UCSD-AML1 (cell line): ENCODE measurements at regions not wholly inside any gene's neighbourhood (a gene's known extent, or its start where the extent isn't known, plus 50 kb on each side); places are given as distances from the start of the nearest gene placed in this dataset.
A peak's percentile ranks its signal among the peaks of the same experiment; 100 is the strongest.

ENCODE experiments used
- DNase-seq: peaks from one replicate; lab custom pipeline; 2025; ENCODE audit not compliant: unreplicated experiment; lab: John Stamatoyannopoulos, UW

DNA sequence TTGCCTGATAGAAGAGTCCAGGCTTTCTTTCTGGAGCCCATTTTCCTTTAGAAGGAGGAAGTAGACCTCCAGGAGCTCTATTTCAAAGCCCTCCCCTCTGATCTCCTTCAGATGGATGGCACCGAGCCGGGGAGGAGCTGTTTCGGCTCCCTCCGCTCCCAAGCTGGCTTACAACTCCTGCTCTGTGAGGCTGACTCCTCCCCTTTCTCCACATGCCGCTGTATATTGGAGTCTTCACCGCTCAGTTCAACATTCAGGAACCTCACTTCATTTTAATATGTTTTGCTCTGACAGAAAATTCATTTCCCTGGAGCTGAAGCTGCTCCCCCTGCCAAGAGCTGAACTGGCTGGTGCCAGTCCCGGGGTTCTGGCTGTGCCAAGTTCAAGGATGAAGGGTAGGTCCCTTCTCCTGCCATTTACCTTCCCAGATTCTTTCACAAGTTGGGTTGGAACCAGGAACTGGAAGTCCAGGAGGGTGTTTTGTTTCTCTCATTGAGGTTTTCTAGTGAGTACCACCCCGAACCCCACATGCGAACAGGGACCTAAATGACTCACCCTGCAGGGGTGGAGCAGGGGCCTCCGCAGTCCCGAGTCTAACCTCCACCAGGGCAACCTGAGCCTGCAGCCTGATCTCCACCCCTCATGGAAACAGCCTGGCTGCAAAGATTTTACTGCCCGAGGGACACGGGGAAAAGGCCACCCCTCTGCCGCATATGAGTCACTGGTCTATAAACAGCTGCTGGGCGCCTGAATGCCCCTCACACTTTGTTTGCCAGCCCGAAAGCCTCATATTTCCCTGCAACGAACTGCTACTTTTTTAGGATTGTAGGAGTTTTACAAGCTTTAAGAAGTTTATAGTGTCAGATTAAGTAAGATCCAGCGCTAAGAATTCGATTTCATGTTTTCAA is 68.6 kb upstream of the FOXA2 start:
- no peak for DNase-seq

DNA sequence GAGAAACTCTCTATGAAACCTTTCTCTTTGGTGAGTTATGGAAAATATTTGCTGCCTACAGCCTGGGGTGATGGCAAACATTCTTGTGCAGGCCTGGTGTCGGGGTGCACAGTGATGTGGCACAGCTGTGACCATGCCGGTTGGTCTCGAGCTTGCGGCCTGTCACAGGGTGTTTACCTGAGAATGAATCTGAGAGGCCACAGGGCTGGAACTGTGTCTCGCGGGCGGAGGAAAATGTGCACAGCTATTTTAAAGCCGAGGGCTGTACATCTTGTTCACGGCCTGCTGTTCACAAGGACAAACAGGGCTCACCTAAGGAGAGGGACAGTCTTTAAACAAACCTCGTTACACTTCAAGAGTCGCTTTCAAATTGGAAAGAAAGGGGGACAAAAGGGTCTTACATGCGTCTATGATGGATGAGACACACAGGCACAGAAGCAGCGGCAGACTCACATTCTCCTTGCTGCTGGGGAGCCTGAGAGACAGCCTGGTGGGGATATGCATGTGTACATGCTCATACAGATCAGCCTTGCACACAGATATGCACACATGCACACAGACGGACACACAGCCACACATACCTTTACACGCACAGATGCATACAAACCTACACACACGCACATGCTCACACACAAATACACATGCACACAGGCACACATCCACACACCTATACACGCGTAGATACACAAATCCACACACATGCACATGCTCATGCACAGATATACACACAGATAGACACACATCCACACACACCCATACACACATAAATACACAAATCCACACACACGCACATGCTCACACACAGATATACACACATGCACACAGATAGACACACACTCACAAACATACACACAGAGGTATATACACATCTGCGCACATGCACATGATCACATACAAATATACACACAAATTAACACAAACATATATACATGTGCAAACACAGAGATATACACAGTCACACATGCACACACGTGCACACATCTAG is 69.6 kb upstream of the FOXA2 start:
- no peak for DNase-seq

DNA sequence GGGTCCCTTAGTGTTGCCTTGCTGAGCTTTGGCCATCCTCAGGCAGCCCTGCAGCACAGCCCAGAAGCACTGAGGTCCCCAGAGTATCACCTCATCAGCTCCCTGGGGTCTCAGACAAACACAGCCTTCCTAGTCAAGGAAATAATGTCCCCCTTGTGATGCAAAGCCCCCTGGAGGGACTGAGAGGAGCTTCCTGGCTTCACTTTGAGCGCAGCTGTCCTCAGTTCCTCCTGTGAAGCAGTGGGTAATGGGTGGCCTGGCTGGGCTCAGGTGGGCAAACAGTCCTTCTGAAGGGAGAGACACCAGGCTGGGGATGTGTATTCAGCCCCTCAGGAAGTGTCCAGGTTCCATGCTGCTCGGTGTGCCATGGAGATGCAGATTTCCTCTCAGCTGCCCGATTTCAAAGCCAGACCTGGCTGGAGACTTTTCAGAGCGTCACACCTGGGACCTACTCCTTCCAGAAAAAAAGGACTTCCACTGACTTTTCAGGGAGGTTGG is 79.2 kb upstream of the FOXA2 start:
- DNase-seq = no peak

DNA sequence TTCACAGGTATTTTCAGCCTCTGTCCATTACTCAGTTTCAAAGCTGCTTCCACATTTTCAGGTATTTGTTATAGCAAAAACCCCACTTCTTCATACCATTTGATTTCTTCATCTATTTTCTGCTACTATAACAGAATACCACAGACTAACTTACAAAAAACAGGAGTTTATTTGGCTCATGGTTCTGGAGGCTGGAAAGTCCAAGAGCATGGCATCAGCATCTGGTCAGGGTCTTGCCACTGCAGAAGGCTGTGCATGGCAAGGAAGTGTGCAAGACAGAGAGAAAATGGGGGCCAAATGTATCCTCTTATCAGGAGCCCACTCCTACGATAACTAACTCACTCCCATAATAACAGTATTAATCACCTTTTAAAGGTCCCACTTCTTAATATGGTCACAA is 82.8 kb upstream of the FOXA2 start:
- DNase-seq = no peak

DNA sequence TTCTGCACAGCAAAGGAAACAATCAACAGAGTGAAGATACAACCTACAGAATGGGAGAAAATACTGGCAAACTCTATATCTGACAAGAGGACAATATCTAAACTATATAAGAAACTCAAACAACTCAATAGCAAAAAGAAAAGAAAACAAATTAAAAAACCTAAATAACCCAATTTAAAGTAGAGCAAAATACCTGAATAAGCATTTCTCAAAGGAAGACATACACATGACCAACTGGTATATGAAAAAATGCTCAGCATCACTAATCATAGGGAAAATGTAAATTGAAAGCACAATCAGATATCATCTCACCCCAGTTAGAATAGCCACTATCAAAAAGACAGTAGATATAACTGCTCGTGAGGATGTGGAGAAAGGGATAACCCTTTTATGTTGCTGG is 87.8 kb upstream of the FOXA2 start:
- DNase-seq = no peak

DNA sequence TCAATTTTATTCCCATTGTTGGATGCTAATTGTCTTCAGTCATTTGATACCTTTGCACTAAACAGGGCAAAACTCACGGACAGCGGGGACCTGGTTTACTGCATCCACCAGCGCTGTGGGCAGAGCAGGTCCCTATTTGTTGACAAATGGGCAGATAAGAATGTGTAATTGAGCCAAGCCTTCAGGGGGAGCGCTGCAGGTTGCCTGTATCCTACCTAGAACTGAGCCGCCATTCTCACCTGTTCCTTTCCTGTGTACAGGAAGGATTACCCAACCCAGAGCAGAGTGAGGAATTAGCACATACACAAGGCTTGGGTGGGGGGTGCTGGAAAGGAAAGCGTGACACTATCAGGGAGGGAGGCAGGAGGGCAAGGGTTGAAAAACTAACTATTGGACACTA is 89.1 kb upstream of the FOXA2 start:
- DNase-seq = no peak

DNA sequence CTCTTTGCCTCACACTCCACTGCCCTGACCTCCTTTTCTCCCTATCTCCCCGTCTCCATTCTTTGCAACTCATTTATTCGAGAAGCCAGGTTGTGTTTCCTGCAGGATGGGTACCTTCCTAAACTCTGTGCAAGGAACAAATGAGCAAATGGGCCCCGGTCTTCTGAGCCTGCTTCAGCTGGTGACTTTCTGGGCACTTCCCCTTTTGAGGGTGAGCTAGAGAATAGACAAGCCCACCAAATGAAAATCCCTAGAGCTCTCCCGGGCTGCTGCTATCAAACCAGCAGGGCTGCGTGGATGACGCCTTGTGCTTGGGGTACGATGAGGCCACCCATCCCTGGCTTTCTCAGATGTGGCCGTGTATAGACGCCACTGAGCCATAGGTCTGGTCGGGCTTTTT is 91.0 kb upstream of the FOXA2 start:
- no peak for DNase-seq

DNA sequence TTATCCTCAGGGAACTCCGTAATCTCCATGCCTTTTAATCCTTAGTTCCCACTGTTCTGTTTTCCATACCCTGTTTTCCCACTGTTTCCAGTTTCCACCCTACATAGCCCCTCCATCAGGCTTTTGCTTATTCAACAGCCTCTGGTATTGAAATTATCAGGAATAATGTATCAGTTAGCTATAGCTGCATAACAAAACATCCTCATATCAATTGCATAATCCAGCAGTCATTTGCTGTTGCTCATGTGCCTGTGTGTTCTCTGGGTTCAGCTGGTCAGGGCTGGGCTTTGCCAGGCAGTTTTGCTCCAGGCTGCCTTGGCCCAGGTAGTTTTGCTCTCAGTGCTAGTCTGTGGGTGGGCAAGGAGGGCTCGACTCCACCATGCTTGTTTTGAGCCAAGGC is 94.3 kb upstream of the FOXA2 start:
- no peak for DNase-seq

DNA sequence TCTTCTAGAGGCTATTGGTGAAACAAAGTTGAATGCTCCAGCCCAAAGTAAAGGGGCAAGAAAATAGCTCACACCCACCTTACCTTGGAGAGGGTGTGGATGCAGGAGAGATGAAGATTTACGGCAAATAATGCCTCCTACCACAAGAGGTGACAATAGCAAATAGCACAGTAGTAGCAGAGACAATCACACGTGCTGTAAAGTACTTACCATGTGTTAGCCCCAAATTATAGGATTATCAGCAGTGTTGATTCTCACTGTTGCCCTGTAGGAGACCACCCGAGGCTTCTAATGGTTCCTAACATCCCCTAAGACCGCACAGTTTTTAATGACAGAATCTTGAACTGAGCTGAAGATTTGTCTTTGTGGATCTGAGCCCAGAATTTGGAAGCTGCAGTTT is 94.8 kb upstream of the FOXA2 start:
- DNase-seq = no peak

DNA sequence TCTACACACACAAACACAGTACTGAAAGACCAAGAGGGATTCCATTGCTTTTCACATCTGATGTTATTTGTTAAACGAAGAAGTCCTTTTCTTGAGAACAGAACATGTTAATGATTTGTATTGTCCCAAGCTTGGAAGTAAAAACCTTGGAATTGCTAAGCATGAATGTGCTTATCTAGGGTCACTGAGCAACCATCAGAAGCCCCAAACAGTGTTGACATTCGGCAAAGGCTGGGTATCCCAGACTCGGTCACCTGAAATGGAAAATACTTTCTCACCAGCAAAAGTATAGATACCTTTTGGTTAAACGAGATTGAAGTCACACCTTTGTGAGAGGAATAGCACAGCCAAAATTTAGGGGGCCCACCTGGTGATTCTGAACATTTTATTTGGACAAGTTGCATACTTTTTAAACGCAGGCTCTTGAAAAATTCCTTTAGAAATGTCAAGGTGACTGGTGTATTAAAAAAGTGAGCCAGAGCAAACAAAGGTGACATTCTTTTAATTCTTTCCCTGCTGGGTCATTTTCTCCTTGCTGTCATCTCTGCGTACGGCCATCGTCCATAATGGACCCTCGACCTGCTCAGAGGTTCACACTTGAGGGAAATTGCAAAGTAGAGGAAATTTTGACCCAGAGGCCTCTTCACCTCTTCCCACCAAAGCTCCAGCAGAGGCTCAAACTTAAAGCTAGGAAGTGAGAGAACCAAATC is 95.8 kb upstream of the FOXA2 start:
- DNase-seq = no peak

DNA sequence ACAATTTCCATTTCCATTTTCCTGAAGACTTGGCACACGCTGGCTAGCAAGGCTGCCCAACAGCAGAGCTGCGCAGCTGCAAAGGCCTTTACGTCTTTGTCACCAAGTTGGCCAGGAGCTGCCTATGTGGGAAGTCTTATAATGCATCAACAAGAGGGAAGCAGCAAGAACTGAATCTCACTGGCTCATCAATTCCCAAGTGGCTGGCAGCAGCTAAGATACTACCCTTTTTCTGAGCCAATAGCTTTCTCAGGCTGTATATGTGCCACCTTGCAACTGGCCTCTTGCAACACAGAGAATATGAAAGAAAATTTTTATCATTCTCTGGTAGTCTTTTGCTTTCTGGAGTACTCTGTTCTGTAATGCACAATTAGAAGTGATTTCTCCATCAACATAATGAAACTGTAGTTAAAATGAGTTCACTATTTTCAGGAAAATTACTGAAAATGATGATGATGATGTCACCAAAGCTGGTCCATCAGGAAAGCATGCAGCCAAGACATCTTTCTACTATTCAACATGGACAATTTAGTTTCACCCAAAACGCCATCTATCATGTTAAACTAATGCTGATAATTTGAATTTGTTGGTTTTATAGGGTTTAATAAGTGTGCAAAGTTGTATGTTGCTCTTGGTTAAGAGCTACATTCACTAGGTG is 97.3 kb upstream of the FOXA2 start:
- DNase-seq = no peak

DNA sequence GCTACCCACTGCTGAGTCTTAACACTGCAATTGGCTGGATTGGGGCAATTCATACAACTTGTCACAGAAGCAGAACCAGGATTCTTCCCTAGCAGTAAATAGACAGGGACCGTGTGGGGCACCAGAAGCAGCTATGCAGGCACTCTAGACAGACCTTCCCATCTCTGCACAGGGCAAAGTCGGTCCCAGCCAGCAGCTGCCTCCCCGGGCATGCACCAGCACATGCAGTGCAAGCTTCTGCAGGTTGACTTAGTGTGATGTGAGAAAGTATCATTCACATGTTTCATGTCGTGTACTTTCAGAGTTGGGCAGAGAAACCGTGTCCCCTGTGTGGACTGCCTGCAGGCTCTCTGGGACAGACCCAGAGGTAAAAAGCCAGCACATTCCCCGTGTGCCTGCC is 98.0 kb upstream of the FOXA2 start:
- no peak for DNase-seq

DNA sequence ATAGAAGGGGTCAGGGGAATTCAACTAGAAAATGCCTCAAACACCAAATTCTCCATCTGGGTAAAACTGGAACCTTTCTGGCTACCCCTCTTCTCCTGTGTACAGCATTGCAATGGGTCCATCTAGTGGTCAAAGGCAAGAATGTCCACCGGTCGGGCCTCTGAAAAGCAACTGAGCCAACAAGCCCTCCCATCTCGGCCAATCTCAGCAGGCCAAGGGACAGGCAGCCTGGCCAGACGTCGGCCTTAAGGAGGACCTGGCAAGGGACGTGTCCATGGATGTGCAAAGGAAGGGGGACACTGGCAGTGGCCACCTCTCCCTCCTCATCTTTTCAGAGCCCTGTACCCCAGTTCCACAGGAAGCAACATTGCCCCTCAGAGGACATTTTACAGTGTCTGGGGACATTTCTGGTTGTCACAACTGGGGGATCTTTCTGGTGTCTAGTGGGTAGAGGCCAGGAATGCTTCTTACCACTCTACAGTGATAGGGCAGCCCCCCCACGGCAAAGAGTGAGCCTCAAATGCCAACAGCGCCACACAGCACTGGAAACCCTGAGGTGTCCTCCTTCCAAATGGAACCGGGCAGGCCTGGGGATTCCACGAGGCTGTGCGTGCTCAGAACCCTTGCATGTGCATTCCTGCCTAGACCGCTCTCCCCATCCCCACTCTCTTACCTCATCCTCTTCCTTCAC is 99.8 kb upstream of the FOXA2 start:
- peak; percentile 72 for DNase-seq

DNA sequence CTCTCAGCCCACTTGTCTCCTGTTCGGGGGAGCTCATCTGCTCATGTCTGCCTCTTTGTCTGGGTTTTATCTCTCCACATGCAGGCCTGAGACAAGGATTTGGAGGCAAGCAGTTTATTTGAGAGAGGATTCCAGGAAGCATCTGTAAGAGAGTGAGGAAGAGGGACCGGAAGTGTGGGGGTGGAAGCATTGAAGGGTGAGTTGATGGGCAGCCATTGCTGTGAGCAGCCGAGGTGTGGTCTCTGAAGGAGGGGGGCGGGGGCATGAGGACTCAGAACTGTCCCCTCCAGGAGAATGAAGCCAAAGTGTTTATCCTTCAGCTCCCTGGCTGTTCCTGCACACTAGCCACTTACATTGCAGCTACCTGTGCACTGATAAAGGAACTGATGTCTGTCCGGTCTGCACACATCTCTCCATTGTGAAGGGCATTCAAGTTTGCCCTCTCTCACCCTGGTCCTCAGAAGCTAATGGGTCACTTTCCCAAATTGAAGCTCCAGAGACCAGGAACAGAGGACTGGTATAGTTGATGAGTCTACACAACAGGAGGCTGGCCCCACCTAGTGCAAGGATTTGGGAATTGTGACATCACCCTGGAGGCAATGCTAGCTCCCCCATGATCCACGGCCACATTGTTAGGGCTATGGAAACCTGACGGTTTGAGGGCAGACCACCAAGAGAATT is 100.5 kb upstream of the FOXA2 start:
- DNase-seq = peak; percentile 72

DNA sequence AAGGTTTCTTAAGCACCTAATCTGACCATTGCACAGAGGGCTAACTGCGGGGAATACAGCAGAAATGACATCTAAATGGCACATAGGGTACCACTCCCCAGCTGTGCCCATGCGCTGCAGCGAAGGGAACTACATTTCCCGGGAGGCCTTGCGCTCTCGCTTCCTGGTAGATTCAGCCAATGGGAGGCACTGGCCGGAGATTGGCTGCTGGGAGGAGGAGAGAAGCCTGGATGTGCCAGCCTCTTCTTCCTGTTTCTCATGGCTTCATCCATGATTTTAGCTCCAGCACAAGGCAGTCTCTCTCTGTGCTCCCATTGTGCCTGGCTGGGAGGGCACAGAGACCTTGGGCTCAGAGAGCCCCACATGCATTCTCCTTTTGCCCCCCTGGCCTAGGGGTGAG is 101.7 kb upstream of the FOXA2 start:
- peak; percentile 68 for DNase-seq

DNA sequence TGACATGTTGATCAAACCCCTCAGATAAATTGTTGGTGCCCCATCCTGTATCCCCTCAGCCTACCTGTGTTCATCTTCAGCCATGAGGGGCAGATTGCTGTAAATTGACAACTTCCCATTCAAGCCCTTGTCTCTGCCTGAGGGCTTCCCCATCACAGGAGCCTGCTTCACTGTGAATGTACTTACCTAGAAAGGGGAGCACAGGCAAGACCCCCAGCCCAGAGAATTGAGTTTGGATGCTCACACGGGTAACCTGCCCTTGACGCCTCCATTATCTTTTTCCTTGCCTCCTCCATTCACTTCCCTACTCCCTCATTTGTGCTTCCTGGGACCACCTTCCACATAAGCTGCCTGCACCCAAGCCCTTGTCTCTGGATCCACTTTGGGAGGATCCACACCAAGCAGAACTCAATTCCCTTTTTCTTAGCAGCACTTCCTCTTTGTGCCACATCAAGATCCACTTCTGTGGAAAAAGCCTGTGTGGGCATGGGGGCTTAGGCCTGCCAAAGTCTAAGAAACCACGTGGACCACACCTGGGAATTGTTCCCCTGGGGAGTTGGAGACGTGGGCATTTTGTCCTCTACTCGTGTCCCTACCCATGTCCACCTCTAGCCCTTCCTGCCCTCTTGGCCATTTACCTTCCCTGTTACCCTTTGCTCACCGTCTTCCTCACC is 103.4 kb upstream of the FOXA2 start:
- DNase-seq = no peak

DNA sequence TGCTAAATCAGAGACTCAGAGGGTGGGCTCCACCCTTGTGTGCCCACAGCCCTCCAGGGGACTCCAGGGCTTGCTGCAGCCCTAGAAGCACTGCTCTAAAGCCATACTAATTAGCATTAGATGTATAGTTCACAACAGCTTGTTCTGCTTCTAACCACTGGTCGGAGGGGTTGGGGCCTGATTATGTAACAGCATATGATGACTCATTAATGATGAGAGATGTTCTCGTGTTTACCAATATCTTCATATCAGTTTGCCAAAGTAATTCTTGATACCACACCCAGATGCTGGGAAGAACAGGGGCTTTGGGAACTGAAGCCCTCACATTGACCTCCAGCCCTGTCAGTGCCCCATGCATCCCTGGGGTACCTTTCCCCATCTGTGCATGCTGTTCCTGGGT is 104.1 kb upstream of the FOXA2 start:
- no peak for DNase-seq

DNA sequence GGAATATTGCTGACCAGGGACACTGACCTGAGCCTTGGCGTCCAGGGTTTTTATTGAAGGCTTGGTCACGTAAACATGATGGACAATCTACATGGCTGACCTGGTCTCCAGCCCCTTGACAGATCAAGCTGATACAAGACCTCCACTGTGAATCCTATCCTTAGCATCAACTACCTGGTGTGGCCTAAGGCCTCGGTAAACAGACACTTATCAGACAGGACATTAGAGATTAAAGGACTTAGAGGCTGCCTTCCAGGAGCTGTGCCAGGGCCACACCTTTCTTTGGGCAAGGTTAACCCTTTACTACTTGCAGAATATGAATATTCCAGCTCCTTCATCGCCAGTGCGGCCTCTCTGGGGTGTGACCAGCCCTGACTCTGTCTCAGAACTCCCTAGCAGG is 104.9 kb upstream of the FOXA2 start:
- DNase-seq = no peak

DNA sequence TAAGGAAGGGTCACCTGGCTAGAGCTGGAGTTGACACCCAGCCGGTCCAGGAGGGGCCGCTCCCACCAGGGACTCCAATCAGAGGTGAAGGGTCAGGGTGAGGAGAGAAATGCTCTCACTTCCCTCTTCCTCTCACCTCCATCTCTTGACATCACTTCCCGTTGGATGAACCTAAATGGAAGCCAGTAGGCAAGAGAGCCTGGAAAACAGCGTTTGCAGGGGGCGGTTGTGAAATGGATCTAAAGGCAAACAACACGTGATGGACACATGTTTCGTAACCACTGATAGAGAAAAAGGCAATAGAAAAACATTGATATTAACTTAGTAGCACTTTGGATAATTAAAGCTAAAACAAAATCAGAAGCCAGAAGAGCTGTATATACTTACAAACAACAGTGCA is 105.6 kb upstream of the FOXA2 start:
- DNase-seq = no peak
